ENCODE measurements at regions not wholly inside any gene's neighbourhood (a gene's known extent, or its start where the extent isn't known, plus 50 kb on each side); places are given as distances from the start of the nearest gene placed in this dataset.
A peak's percentile ranks its signal among the peaks of the same experiment; 100 is the strongest.
"Not testable (repeated sequence)": the region's sequence is repeated elsewhere in the genome, so short reads cannot be mapped to it uniquely, and the experiment has no call there.

DNA sequence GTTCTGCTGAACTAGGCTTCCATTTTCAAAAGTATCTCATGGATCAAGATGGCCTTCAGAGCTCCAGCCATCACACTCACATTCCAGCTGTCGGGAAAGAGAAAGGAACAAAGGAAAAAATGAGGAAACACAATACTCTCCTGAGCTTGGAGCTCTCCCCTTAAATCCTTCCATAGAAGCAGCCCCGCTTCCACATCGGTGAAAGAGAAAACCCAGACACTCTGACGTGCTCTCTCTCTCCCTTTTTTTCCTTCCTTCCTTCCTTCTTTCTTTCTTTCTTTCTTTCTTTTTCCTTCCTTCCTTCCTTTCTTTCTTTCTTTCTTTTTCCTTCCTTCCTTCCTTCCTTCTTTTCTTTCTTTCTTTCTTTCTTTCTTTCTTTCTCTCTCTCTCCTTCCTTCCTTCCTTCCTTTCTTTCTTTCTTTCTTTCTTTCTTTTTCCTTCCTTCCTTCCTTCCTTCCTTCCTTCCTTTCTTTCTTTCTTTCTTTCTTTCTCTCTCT is 115.3 kb downstream of the TFAP2C start:
- not testable (repeated sequence) for H4K12ac ChIP-seq (ENCODE audit: low read depth, low read length); H3K4me1 ChIP-seq (ENCODE audit: control insufficient read depth in 1 of 2, insufficient read depth in 2 of 2, low read length in 2 of 2); H3K4ac ChIP-seq (ENCODE audit: low read depth, low read length); H3K9ac ChIP-seq (ENCODE audit: low read length); H2AFZ ChIP-seq (ENCODE audit: insufficient read depth, low read length, poor library complexity); H3K79me1 ChIP-seq (ENCODE audit: low read length); H3K27ac ChIP-seq (ENCODE audit: low read depth, low read length); H3K27me3 ChIP-seq (ENCODE audit: insufficient read depth, low read length); H3K23ac ChIP-seq (ENCODE audit: low read length); H2BK120ac ChIP-seq (ENCODE audit: insufficient read depth, low read length, poor library complexity); H3K9me3 ChIP-seq (ENCODE audit: insufficient read depth, low read depth, low read length); H3K36me3 ChIP-seq (ENCODE audit: control insufficient read depth in 1 of 2, insufficient read depth in 2 of 2, low read length in 2 of 2); DNase-seq; H3K79me2 ChIP-seq (ENCODE audit: control insufficient read depth, insufficient read depth, low read length, poor library complexity); H2BK5ac ChIP-seq (ENCODE audit: low read depth, low read length, poor library complexity); H3K4me3 ChIP-seq (ENCODE audit: low read depth, low read length); H3K14ac ChIP-seq (ENCODE audit: low read length); H2AK5ac ChIP-seq (ENCODE audit: low read length); H4K8ac ChIP-seq (ENCODE audit: low read depth, low read length); H3K4me2 ChIP-seq (ENCODE audit: low read length); H2BK12ac ChIP-seq (ENCODE audit: low read length); H3K18ac ChIP-seq (ENCODE audit: low read length); H4K91ac ChIP-seq (ENCODE audit: low read depth, low read length)
- WGBS (ENCODE audit: extremely low coverage, insufficient coverage, insufficient read length) = no CpG with 5 or more reads among the region's 4 CpGs

DNA sequence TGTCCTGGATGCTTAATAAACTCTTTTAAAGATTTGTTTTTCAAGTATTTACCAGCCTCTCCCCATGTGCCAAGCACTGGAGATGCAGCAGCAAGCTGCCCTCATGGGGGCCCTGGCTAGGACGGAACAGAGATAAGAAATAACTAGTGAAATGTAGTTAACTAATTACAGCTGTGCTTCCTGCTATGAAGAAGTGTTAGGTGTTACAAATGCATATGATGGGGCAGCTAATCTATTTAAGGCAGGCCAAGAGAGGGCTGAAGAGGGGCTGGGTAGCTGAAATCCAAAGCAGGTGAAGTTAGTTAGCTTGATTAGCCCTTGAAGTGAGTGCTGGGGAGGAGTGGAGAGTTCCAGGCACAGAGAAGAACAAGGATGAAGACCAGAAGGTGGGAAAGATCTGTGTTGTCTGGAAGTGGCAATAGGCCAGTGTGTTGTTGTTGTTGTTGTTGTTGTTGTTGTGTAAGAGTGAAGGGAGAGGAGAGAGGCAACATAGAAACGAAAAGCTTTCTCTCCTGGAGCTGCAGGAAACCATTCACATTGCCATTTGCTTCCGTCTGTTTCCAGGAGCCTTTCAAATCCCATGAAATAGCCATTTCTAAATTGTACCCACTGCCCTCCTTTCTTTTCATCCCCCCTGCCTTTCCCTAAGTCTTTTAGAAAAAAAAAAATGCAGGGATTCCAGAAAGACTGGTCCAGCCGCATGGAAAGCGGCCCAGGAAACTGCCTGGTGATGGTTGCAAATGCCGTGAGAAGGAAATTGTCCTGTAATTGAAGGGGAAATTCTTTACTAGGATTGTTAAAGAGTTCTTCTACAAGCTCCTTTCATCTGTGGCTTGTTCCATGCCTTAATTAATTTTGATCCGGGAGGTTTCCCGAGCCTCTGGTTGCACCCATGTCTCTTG is 119.6 kb downstream of the TFAP2C start:
- H3K79me1 ChIP-seq (ENCODE audit: low read length) = peaks cover 3% of the 10 kb centered on the region
- peak overlapping the region; percentile 48 for H4K91ac ChIP-seq (ENCODE audit: low read depth, low read length)
- no peaks in the 10 kb centered on the region for H3K27me3 ChIP-seq (ENCODE audit: insufficient read depth, low read length)
- peak overlapping the region; percentile 63 for H3K27ac ChIP-seq (ENCODE audit: low read depth, low read length)
- peak overlapping the region; percentile 1 for H2BK120ac ChIP-seq (ENCODE audit: insufficient read depth, low read length, poor library complexity)
- no peak overlapping the region for H2AFZ ChIP-seq (ENCODE audit: insufficient read depth, low read length, poor library complexity)
- H4K12ac ChIP-seq (ENCODE audit: low read depth, low read length) = no peak overlapping the region
- no peaks in the 10 kb centered on the region for H3K79me2 ChIP-seq (ENCODE audit: control insufficient read depth, insufficient read depth, low read length, poor library complexity)
- H2AK5ac ChIP-seq (ENCODE audit: low read length) = no peak overlapping the region
- WGBS (ENCODE audit: extremely low coverage, insufficient coverage, insufficient read length) = no CpG with 5 or more reads among the region's 8 CpGs
- DNase-seq = peak; percentile 80 to 87
- no peaks in the 10 kb centered on the region for H3K9me3 ChIP-seq (ENCODE audit: insufficient read depth, low read depth, low read length)
- H3K36me3 ChIP-seq (ENCODE audit: control insufficient read depth in 1 of 2, insufficient read depth in 2 of 2, low read length in 2 of 2) = no peaks in the 10 kb centered on the region
- H2BK5ac ChIP-seq (ENCODE audit: low read depth, low read length, poor library complexity) = peak overlapping the region; percentile 67
- peak overlapping the region; percentile 69 for H2BK12ac ChIP-seq (ENCODE audit: low read length)
- H4K8ac ChIP-seq (ENCODE audit: low read depth, low read length) = peak overlapping the region; percentile 32
- no peak overlapping the region for H3K4ac ChIP-seq (ENCODE audit: low read depth, low read length)
- peaks cover 2 to 8% of the 10 kb centered on the region in 2 experiments for H3K4me1 ChIP-seq (ENCODE audit: control insufficient read depth in 1 of 2, insufficient read depth in 2 of 2, low read length in 2 of 2)
- no peak overlapping the region for H3K23ac ChIP-seq (ENCODE audit: low read length)
- no peak overlapping the region for H3K14ac ChIP-seq (ENCODE audit: low read length)
- no peak overlapping the region for H3K18ac ChIP-seq (ENCODE audit: low read length)
- no peak overlapping the region for H3K9ac ChIP-seq (ENCODE audit: low read length)
- H3K4me2 ChIP-seq (ENCODE audit: low read length) = peak overlapping the region; percentile 27
- H3K4me3 ChIP-seq (ENCODE audit: low read depth, low read length) = no peak overlapping the region

DNA sequence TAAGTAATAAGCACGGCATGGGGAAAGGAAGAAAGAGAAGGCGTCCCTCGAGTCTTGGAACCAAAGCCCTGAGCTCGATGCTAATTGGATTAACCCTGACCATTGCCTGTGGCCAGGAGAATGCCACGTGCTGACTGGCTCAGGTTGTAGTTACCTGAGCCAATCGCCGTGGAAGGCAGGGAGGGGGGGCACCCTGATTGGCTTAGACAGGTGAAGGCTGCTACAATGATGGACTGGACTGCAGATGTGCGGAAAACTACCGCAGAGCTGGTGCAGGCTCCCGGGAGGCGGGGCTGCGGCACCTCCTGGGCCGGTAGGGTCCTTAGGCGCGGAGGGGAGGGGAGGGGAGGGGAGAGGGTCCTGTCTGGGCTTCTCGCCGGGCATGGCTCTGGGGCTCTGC is 121.3 kb downstream of the TFAP2C start:
- Histone ChIP-seq H3K18ac (ENCODE audit: low read length) (no peak overlapping the region), H2AFZ (ENCODE audit: insufficient read depth, low read length, poor library complexity) (no peak overlapping the region), H3K14ac (ENCODE audit: low read length) (peak overlapping the region; percentile 50), H3K9me3 (ENCODE audit: insufficient read depth, low read depth, low read length) (no peaks in the 10 kb centered on the region), H3K79me2 (ENCODE audit: control insufficient read depth, insufficient read depth, low read length, poor library complexity) (no peaks in the 10 kb centered on the region), H3K36me3 (ENCODE audit: control insufficient read depth in 1 of 2, insufficient read depth in 2 of 2, low read length in 2 of 2) (no peaks in the 10 kb centered on the region), H2AK5ac (ENCODE audit: low read length) (peak overlapping the region; percentile 71), H3K4me3 (ENCODE audit: low read depth, low read length) (no peak overlapping the region), H3K79me1 (ENCODE audit: low read length) (peaks cover 6% of the 10 kb centered on the region), H3K23ac (ENCODE audit: low read length) (no peak overlapping the region), H4K12ac (ENCODE audit: low read depth, low read length) (no peak overlapping the region), H2BK5ac (ENCODE audit: low read depth, low read length, poor library complexity) (no peak overlapping the region), H3K4me1 (ENCODE audit: control insufficient read depth in 1 of 2, insufficient read depth in 2 of 2, low read length in 2 of 2) (peaks cover 2 to 8% of the 10 kb centered on the region in 2 experiments), H3K4ac (ENCODE audit: low read depth, low read length) (no peak overlapping the region), H4K91ac (ENCODE audit: low read depth, low read length) (peak overlapping the region; percentile 52), H3K9ac (ENCODE audit: low read length) (no peak overlapping the region), H2BK120ac (ENCODE audit: insufficient read depth, low read length, poor library complexity) (no peak overlapping the region), H3K27ac (ENCODE audit: low read depth, low read length) (no peak overlapping the region), H3K4me2 (ENCODE audit: low read length) (no peak overlapping the region), H3K27me3 (ENCODE audit: insufficient read depth, low read length) (no peaks in the 10 kb centered on the region), H2BK12ac (ENCODE audit: low read length) (peak overlapping the region; percentile 57), H4K8ac (ENCODE audit: low read depth, low read length) (no peak overlapping the region)
- peak; percentile 82 to 91 for DNase-seq
- WGBS (ENCODE audit: extremely low coverage, insufficient coverage, insufficient read length) = no CpG with 5 or more reads among the region's 17 CpGs

DNA sequence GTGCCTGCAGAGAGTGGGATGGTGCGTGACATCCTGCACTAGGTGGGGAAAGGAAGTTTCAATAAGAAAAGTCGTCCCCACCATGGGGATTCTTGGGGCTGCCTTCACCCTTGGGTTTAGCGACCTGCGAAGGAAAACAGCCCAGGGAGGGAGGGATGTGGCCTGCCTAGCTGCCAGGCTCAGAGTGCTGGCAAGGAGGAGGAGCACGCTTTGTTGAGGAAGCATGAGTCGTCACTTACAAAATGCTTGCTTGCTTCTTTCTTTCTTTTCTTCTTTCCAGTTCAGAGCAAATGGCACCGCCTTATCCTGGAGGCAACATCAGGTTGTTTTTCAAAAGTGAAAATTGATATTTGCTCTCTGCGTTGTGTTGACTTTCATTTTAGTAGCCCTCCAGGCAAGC is 123.2 kb downstream of the TFAP2C start:
- H4K8ac ChIP-seq (ENCODE audit: low read depth, low read length) = no peak overlapping the region
- WGBS (ENCODE audit: extremely low coverage, insufficient coverage, insufficient read length) = no CpG with 5 or more reads among the region's 8 CpGs
- H3K27me3 ChIP-seq (ENCODE audit: insufficient read depth, low read length) = no peaks in the 10 kb centered on the region
- H4K91ac ChIP-seq (ENCODE audit: low read depth, low read length) = no peak overlapping the region
- no peak overlapping the region for H3K23ac ChIP-seq (ENCODE audit: low read length)
- H3K27ac ChIP-seq (ENCODE audit: low read depth, low read length) = no peak overlapping the region
- H3K79me1 ChIP-seq (ENCODE audit: low read length) = peaks cover 6% of the 10 kb centered on the region
- no peak overlapping the region for H3K4ac ChIP-seq (ENCODE audit: low read depth, low read length)
- no peak for DNase-seq
- no peak overlapping the region for H3K9ac ChIP-seq (ENCODE audit: low read length)
- H3K9me3 ChIP-seq (ENCODE audit: insufficient read depth, low read depth, low read length) = no peaks in the 10 kb centered on the region
- no peak overlapping the region for H2BK120ac ChIP-seq (ENCODE audit: insufficient read depth, low read length, poor library complexity)
- H3K14ac ChIP-seq (ENCODE audit: low read length) = no peak overlapping the region
- no peaks in the 10 kb centered on the region for H3K79me2 ChIP-seq (ENCODE audit: control insufficient read depth, insufficient read depth, low read length, poor library complexity)
- no peak overlapping the region for H3K18ac ChIP-seq (ENCODE audit: low read length)
- no peak overlapping the region for H2AK5ac ChIP-seq (ENCODE audit: low read length)
- H2BK12ac ChIP-seq (ENCODE audit: low read length) = no peak overlapping the region
- no peak overlapping the region for H4K12ac ChIP-seq (ENCODE audit: low read depth, low read length)
- H3K4me1 ChIP-seq (ENCODE audit: control insufficient read depth in 1 of 2, insufficient read depth in 2 of 2, low read length in 2 of 2) = peaks cover 2 to 8% of the 10 kb centered on the region in 2 experiments
- no peak overlapping the region for H2BK5ac ChIP-seq (ENCODE audit: low read depth, low read length, poor library complexity)
- no peak overlapping the region for H3K4me2 ChIP-seq (ENCODE audit: low read length)
- H2AFZ ChIP-seq (ENCODE audit: insufficient read depth, low read length, poor library complexity) = no peak overlapping the region
- H3K36me3 ChIP-seq (ENCODE audit: control insufficient read depth in 1 of 2, insufficient read depth in 2 of 2, low read length in 2 of 2) = no peaks in the 10 kb centered on the region
- peak overlapping the region; percentile 27 for H3K4me3 ChIP-seq (ENCODE audit: low read depth, low read length)
